ENCODE measurements at regions not wholly inside any gene's neighbourhood (a gene's known extent, or its start where the extent isn't known, plus 50 kb on each side); places are given as distances from the start of the nearest gene placed in this dataset.

DNA sequence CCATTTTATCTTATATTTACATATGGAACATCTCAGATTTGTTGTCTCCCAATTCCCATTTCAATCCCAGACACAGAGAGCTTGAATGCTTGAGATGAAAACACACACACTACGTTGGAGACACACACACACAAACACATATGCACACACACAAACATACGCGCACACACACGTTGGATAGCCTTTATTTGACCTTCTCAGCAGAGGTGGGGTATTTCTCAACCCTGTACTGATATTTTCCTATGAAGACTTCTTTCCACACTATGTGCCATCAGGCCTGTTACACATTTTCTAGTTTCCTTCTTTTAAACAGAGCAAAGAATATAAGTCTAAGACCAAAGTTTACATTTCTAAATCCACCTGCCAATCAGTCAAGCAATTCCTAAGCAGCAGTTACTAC, 291.0 kb downstream of the TAF11L14 start:
- TF ChIP-seq ZNF274 (IDR thresholded peaks at IDR 0.05; ENCODE audit: low read depth, low read length): no peak
- no peak for TF ChIP-seq YY1 (IDR thresholded peaks at IDR 0.05; ENCODE audit: insufficient read depth, insufficient read length)

Data from NT2/D1 (cell line).